GM12878 (cell line): ENCODE measurements at regions not wholly inside any gene's neighbourhood (a gene's known extent, or its start where the extent isn't known, plus 50 kb on each side); places are given as distances from the start of the nearest gene placed in this dataset.

ENCODE experiments used
- DPF2 ChIP-seq: fragments of 450-650 bp; IDR thresholded peaks from 2 replicates; pipeline ENCODE4 v1.6.1; 2017; ENCODE audit warnings: mild to moderate bottlenecking
- KLF5 ChIP-seq: fragments of 450-650 bp; IDR thresholded peaks from 2 replicates; pipeline ENCODE4 v1.6.1; 2014; ENCODE audit warnings: mild to moderate bottlenecking; ENCODE audit not compliant: partially characterized antibody
- MEF2B ChIP-seq: fragments of 450-650 bp; IDR thresholded peaks from 2 replicates; pipeline ENCODE4 v1.6.1; 2018; ENCODE audit warnings: mild to moderate bottlenecking, moderate library complexity; ENCODE audit not compliant: partially characterized antibody, poor library complexity, severe bottlenecking
- MTA2 ChIP-seq: fragments of 450-650 bp; IDR thresholded peaks from 2 replicates; pipeline ENCODE4 v1.6.1; 2016; ENCODE audit warnings: low read depth, mild to moderate bottlenecking, moderate library complexity
- NR2C1 ChIP-seq: fragments of 450-650 bp; IDR thresholded peaks from 2 replicates; pipeline ENCODE4 v1.6.1; 2017; ENCODE audit warnings: antibody characterized with exemption, mild to moderate bottlenecking, moderate library complexity
- REST ChIP-seq: IDR thresholded peaks from 2 replicates; pipeline ENCODE4 v1.6.1; 2012; ENCODE audit warnings: mild to moderate bottlenecking, low read depth, low read length
- TARDBP ChIP-seq: IDR thresholded peaks from 2 replicates; pipeline ENCODE4 v1.6.1; 2016; ENCODE audit warnings: borderline replicate concordance
- ZNF384 ChIP-seq: IDR thresholded peaks from 2 replicates; pipeline ENCODE4 v1.6.1; 2012; ENCODE audit warnings: low read depth, mild to moderate bottlenecking, low read length, improper control_type of control experiment, borderline replicate concordance
- TF ChIP-seq, protein P1 (sequence below): fragments of 450-650 bp; formaldehyde crosslinking; IDR thresholded peaks from 2 replicates; pipeline ENCODE4 v1.4.0; 2020; ENCODE audit warnings: mild to moderate bottlenecking, moderate library complexity
- TF ChIP-seq, protein P2 (sequence below): fragments of 450-650 bp; IDR thresholded peaks from 2 replicates; pipeline ENCODE4 v1.6.1; 2016; ENCODE audit warnings: mild to moderate bottlenecking
- TF ChIP-seq, protein P3 (sequence below): fragments of 450-650 bp; IDR thresholded peaks from 2 replicates; pipeline ENCODE4 v1.6.1; 2017; ENCODE audit warnings: mild to moderate bottlenecking, moderate library complexity

DNA sequence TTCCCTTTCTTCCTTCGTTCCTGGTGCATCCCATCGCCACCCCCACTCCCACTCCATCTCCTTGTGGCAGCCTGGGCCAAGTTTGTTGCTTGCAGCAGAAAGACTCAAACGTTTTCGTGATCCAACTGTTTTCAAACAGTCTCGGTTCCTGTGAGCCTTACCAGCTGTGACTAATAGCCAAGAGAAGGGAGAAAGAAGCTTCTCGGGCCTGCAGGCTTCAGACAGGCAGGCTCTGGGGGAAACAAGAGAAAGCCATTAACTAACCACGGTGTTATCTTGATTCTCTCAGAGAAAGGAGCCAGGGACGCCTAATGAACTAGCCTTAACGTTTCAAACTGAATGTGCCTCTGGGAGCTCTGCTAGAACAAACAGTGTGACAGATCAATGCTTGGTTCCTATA lies 742.0 kb downstream of the NR2F2 start (continued):
- TF ChIP-seq MEF2B (peak; percentile 61), KLF5 (no peak), REST (no peak), DPF2 (0 out of 2 replicates have a peak, but pooled peaks have one; percentile 21), NR2C1 (no peak), TARDBP (no peak), MTA2 (peak; percentile 94), ZNF384 (no peak)
- TF ChIP-seq, protein P1, sequence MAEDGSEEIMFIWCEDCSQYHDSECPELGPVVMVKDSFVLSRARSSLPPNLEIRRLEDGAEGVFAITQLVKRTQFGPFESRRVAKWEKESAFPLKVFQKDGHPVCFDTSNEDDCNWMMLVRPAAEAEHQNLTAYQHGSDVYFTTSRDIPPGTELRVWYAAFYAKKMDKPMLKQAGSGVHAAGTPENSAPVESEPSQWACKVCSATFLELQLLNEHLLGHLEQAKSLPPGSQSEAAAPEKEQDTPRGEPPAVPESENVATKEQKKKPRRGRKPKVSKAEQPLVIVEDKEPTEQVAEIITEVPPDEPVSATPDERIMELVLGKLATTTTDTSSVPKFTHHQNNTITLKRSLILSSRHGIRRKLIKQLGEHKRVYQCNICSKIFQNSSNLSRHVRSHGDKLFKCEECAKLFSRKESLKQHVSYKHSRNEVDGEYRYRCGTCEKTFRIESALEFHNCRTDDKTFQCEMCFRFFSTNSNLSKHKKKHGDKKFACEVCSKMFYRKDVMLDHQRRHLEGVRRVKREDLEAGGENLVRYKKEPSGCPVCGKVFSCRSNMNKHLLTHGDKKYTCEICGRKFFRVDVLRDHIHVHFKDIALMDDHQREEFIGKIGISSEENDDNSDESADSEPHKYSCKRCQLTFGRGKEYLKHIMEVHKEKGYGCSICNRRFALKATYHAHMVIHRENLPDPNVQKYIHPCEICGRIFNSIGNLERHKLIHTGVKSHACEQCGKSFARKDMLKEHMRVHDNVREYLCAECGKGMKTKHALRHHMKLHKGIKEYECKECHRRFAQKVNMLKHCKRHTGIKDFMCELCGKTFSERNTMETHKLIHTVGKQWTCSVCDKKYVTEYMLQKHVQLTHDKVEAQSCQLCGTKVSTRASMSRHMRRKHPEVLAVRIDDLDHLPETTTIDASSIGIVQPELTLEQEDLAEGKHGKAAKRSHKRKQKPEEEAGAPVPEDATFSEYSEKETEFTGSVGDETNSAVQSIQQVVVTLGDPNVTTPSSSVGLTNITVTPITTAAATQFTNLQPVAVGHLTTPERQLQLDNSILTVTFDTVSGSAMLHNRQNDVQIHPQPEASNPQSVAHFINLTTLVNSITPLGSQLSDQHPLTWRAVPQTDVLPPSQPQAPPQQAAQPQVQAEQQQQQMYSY (CRISPR knock-in tag) = no peak
- TF ChIP-seq, protein P2, sequence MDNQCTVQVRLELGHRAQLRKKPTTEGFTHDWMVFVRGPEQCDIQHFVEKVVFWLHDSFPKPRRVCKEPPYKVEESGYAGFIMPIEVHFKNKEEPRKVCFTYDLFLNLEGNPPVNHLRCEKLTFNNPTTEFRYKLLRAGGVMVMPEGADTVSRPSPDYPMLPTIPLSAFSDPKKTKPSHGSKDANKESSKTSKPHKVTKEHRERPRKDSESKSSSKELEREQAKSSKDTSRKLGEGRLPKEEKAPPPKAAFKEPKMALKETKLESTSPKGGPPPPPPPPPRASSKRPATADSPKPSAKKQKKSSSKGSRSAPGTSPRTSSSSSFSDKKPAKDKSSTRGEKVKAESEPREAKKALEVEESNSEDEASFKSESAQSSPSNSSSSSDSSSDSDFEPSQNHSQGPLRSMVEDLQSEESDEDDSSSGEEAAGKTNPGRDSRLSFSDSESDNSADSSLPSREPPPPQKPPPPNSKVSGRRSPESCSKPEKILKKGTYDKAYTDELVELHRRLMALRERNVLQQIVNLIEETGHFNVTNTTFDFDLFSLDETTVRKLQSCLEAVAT = no peak
- TF ChIP-seq, protein P3, sequence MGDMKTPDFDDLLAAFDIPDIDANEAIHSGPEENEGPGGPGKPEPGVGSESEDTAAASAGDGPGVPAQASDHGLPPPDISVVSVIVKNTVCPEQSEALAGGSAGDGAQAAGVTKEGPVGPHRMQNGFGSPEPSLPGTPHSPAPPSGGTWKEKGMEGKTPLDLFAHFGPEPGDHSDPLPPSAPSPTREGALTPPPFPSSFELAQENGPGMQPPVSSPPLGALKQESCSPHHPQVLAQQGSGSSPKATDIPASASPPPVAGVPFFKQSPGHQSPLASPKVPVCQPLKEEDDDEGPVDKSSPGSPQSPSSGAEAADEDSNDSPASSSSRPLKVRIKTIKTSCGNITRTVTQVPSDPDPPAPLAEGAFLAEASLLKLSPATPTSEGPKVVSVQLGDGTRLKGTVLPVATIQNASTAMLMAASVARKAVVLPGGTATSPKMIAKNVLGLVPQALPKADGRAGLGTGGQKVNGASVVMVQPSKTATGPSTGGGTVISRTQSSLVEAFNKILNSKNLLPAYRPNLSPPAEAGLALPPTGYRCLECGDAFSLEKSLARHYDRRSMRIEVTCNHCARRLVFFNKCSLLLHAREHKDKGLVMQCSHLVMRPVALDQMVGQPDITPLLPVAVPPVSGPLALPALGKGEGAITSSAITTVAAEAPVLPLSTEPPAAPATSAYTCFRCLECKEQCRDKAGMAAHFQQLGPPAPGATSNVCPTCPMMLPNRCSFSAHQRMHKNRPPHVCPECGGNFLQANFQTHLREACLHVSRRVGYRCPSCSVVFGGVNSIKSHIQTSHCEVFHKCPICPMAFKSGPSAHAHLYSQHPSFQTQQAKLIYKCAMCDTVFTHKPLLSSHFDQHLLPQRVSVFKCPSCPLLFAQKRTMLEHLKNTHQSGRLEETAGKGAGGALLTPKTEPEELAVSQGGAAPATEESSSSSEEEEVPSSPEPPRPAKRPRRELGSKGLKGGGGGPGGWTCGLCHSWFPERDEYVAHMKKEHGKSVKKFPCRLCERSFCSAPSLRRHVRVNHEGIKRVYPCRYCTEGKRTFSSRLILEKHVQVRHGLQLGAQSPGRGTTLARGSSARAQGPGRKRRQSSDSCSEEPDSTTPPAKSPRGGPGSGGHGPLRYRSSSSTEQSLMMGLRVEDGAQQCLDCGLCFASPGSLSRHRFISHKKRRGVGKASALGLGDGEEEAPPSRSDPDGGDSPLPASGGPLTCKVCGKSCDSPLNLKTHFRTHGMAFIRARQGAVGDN = peak; percentile 27; the same call in 1 of the 2 replicates
